NOMO-1 treated with DMSO at 0.1 percent for 48 hours (cell line): ENCODE measurements at regions not wholly inside any gene's neighbourhood (a gene's known extent, or its start where the extent isn't known, plus 50 kb on each side); places are given as distances from the start of the nearest gene placed in this dataset.

ENCODE experiments used
- DNase-seq: peaks from one replicate; lab custom pipeline; 2025; ENCODE audit not compliant: unreplicated experiment; lab: John Stamatoyannopoulos, UW

DNA sequence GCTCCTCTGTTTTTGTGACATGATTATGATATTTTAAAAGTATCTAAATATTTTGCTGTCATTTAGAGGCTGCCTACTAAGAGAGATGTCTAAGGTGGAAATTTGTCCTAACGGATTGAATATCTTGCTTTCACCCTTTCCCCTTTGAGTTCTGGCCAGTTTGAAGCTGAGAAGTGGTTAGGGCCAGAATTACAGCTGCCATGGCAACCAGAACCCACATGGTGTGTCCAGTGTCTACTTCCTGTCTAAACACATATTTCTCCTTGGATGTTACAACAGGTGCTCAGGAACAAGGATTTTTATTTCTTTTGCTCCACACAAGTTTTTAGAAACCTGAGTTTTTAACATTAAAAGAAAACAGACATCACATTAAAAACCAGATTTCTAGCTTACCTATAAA is 335.1 kb upstream of the OR4E1 start:
- DNase-seq = no peak

DNA sequence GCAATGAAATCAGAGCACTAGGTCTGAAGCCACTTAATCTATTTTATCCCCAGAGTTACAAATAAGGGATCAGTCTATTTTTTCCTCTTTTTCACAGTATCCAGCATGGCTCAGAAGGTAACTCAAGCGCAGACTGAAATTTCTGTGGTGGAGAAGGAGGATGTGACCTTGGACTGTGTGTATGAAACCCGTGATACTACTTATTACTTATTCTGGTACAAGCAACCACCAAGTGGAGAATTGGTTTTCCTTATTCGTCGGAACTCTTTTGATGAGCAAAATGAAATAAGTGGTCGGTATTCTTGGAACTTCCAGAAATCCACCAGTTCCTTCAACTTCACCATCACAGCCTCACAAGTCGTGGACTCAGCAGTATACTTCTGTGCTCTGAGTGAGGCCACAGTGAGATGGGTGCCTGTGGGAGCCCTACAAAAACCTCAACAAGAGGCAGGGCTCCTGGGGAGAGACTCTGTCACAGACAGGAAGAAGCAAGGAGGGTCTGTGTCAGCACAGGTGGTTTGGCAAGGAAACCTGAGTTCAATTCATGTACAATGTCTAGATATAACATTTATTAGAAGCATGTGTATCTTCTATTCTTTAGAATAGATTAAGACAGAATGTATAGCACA is 334.3 kb upstream of the OR4E1 start:
- no peak for DNase-seq

DNA sequence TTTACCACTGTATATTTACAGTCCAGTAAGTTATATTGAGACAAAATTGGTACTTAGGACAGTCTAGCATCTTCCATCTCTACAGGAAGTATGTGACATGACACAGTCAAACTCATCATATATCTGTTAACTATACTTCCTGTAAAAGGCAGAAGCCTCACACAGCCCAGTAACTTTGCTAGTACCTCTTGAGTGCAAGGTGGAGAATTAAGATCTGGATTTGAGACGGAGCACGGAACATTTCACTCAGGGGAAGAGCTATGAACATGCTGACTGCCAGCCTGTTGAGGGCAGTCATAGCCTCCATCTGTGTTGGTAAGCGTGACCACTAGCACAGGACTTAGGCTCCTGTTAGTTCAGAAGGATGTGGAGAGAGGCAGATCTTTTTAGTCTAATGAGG is 333.7 kb upstream of the OR4E1 start:
- DNase-seq = no peak

DNA sequence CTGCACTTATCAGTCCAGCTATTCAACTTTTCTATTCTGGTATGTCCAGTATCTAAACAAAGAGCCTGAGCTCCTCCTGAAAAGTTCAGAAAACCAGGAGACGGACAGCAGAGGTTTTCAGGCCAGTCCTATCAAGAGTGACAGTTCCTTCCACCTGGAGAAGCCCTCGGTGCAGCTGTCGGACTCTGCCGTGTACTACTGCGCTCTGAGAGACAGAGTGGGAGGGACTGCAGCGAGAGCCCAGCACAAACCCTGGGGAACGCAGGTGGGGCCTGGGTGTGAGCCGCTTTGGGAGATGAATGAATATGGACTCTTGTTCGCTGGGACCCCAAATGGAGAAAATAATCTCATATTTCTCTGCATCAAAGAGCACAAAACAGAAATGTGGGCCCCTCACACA is 329.8 kb upstream of the OR4E1 start:
- DNase-seq = no peak

DNA sequence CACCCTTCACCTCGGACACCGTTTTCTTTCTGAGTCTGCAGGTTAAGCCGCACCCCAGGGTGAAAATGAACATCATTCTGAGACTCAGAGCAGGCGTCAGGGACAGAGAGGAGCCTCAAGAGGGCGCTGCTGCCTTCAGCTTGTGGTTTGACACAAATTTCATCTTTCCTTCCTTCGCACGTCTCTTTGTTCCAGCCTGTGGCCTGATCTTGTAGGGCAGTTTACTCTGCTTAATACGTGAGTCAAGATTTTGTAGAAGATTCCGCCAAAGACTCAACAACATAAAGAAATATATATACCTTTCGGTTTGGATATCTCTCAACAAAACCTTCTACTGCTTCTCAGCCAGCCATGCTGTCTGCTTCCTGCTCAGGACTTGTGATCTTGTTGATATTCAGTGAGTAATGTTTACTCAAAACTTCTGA is 329.3 kb upstream of the OR4E1 start:
- DNase-seq = no peak

DNA sequence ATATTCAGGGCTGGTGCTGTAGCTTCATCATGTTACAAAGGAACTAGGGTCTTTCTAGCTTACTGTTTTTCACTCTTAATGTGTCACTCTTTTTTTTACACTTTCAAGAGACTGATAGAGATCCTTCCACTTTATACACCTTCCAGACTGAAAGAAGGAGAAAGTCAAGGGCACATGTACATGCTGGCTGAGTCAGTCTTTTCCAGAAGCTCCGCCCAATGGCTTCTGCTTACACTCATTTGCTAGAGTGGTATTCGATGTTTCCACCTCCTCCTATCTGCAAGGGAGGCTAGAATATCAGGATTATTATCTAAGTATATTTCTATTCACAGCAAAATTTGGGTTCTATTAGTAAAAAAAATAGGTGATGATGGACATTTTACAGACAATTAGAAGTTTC is 325.8 kb upstream of the OR4E1 start:
- DNase-seq = no peak

DNA sequence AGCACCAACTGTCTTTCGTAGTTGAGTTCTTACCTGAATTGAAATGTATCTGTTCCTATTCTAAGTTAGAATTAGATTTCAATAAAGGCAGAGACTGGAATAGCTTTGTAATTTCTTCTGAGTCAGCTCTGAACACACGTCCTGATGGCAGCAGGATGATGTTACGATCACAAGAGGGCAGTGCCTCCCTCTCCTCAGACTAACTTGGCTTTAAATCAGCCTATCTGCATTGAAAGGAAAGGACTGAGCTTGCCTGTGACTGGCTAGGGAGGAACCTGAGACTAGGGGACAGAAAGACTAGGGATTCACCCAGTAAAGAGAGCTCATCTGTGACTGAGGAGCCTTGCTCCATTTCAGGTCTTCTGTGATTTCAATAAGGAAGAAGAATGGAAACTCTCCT is 323.7 kb upstream of the OR4E1 start:
- DNase-seq = no peak

DNA sequence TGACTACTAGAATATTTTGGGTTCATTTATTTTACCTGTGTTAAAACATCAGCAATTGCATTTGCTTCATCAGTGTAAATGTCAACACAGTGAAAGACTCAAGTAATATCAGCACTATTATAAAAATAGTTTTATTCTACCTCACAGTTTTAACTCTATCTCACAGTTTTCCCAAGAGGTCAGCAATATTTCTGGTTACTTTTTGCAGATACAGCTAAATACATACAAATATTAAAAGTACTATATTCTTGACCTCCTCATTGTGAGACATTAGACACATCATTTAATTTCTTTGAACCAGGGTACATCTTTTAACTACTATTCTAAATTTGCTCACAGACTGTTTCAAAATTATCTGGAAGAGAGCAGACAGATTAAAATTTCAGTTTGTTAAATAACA is 321.7 kb upstream of the OR4E1 start:
- DNase-seq = no peak

DNA sequence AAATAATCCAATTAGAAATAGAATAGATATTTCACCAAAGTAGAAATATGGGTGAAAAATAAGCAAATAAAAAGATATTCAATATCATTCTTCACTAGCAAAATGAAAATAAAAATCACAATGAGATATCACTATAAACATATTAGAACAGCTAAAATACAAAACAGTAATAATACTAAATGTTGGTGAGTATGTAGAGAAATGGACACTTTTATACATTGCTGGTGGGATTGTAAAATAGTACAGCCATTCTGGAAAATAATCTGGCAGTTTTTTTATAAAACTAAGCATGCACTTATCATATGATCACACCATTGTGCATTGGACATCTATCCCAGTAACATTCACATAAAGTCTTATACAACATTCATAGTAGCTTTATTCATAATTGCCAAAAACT is 320.2 kb upstream of the OR4E1 start:
- DNase-seq = no peak

DNA sequence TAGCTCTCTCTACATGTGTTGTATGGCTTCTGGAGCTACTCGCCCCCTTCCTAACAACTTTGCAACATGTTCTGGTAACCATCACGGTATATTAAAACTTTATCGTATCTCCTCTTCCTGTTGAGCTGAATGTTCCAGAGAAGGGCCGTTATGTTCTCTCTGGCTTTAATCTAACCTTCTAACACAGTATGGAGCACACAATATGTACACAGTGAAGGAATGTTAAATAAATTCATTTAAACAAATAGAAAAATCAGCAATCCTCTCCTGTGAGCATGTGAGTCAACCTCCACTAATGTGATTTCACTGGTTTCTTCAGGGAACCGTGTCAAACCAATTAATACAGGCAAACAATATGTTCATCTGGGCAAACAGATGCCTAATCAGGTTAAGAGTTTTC is 319.5 kb upstream of the OR4E1 start:
- DNase-seq = no peak

DNA sequence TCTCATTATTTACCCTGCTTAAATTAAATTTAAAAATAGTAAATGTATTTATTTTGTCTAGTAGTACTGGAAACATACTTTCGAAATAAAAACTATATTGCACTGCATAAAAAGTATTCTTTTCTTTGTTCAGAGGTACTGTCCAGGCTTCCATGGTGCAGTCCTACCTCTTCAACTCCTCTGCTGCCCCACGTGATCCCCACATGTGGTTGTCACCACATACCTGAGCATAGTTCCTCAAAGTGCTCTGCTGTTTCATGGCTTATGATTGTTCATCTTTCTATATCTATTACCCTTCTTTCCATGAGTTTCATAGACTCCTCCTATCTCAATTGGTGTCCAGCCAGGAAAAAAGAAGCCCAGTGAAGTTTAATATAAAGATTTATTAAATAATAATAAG is 317.5 kb upstream of the OR4E1 start:
- DNase-seq = no peak

DNA sequence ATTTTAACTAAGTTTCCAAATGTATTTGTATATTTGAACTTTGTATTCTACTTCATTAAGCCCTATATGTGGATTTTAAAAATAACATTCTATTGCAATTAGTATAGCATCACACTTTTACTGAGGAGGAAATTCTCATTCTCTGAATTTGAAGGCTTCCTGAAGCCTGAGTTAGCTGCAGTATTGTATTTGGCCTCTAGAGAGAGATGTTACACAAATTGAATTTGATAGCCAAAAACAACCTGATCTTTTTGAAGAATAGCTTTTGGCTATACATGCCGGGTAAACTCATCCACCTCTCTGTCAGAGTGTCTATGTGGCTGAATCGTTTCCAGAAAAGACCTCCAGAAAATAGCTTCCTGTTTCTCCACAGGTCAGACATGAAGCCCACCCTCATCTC is 316.5 kb upstream of the OR4E1 start:
- DNase-seq = no peak

DNA sequence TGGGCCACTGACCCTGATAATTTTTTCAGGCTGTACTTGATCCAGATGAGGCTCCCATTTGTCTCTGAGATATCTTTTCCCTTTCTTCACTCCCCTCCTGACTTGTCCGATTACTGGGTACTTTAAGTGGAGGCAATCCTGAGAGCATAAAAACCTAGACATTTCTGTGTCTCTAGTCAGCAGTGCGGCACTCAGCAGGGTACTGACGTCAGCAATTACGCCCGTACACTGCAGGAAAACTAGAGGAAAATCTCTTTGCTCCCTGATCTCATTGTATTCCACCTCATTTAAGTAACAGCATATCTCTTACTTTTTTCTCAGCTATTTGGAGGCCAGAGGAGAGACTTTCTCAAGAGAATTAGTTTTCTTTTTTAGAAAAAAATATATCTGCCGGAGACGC is 315.5 kb upstream of the OR4E1 start:
- DNase-seq = no peak

DNA sequence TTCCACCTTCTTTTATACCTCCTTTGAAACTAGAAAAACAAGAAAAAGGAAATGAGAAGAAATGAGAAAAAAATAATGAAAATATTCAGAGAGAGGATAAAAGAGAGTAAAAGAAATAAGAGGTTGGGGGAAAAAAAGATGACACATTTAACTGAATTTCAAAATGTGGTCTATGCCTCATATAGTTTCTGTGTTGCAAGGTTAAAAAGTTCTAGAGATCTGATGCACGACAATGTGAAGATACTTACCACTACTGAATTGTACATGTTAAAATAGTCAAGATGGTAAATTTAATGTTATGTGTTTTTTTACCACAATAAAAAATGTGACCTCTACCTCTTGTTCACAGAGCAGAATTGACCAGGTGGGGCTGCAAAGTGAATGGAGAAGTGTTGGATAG is 314.8 kb upstream of the OR4E1 start:
- no peak for DNase-seq

DNA sequence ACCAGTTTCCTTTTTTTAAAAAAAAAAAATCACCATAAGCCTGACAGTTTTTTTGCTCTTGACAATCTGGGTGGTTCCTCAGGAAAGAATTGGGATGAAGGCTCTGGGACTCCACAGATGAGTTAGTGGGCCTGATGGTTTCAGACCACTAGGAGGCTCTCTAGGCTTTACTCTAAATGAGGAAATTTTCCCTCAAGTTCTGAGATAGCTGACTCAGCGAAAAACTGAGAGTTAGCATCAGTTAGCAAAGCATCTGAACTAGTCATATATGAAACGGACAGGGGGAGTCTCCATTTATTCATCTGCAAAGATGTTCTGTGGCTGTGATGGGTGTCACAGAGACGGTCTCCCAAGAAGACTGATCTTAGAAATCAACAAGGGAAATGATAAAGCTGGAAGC is 314.3 kb upstream of the OR4E1 start:
- DNase-seq = peak; percentile 30

DNA sequence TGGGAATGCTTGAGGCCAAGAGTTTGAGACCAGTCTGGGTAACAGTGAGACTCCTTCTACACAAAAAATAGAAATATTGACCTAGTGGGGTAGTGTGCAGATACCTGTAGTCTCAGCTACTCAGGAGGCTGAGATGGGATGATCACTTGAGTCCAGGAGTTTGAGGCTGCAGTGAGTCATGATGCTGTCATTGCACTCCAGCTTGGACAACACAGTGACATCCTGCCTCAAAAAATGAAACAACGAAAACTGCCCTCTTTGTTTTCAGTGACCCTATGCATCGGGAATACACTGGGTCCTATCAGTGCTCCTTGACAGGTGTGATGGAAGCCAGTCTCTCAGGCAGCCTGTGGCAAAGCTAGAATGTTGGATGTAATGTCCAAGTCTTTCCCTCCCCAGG is 311.5 kb upstream of the OR4E1 start:
- no peak for DNase-seq

DNA sequence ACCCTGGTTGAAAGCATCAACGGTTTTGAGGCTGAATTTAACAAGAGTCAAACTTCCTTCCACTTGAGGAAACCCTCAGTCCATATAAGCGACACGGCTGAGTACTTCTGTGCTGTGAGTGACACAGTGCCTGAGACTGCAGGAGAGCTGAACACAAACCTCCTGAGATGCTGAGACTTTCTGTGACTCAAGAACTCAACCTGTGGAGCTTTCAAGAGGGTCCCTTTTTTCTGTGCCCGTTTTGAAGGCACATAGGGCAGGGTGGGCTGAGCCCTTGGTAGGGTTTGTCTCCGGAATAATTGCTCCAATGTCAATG is 305.3 kb upstream of the OR4E1 start:
- no peak for DNase-seq

DNA sequence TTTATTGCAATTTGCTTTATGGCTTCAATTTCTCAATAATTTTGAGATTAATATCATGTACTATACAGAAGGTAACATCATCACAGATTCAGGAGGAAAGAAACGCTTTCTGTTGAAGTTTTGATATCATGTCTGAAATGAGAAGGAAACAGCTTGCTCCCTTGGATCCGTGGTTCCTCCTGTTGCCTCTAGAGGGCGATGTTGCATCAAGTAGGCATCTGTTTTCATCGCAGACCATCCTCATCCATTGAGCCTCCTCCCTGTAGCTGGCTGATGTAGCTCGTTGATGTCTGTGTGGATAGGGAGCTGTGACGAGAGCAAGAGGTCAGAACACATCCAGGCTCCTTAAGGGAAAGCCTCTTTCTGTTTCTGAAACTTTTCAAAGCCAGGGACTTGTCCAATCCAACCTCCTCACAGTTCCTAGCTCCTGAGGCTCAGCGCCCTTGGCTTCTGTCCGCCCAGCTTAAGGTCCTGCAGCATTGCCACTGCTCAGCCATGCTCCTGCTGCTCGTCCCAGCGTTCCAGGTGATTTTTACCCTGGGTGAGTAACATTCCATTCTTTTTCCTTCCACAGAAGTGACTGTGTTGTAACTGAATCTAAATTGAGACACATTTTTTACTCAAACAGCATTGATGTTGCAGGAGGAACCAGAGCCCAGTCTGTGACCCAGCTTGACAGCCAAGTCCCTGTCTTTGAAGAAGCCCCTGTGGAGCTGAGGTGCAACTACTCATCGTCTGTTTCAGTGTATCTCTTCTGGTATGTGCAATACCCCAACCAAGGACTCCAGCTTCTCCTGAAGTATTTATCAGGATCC is 304.8 kb upstream of the OR4E1 start:
- peak; percentile 28 for DNase-seq

DNA sequence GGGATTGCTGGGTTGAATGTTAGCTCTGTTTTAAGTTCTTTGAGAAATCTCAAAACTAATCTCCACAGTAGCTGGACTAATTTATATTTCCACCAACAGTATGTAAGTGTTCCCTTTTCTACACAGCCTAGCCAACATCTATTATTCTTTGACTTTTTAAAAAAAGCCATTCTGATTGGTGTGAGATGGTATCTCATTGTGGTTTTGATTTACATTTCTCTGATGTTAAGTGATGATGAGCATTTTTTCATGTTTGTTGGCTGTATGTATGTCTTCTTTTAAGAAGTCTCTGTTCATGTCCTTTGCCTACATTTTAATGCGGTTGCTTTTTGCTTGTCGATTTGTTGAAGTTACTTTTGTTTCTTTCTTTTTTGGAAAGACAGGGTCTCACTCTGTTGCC is 301.1 kb upstream of the OR4E1 start:
- DNase-seq = no peak

DNA sequence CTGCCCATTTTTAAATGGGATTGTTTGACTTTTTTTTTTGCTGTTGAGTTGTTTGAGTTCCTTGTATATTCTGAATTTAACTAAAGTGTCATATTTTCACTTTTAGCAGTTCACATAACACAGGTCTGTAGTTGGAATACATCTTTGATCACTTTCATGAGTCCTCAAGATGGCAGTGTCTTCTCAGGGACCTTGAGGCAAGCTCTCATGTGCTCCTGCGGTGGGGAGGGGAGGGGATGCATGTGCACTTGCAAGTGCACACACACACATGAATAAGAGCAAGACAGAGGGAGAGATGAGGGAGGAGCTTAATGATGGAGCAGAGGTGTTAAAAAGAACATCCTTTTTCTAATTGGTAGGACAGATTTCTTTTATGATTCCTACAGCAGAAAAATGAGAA is 291.4 kb upstream of the OR4E1 start:
- DNase-seq = no peak

DNA sequence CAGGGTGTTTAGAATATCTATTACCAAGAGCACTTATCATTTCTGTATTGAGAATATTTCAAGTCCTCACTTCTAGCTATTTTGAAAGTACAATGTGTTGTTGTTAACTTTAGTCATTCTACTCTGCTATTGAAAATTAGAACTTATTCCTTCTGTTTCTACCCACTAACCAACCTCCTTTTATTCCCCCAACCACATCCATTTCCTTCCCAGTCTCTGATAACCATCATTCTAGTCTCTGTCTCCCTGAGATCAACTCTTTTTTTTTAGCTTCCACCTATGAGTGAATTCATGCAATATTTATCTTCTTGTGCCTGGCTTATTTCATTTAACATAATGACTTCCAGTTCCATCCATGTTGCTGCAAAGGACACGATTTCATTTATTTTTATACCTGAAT is 290.6 kb upstream of the OR4E1 start:
- DNase-seq = no peak

DNA sequence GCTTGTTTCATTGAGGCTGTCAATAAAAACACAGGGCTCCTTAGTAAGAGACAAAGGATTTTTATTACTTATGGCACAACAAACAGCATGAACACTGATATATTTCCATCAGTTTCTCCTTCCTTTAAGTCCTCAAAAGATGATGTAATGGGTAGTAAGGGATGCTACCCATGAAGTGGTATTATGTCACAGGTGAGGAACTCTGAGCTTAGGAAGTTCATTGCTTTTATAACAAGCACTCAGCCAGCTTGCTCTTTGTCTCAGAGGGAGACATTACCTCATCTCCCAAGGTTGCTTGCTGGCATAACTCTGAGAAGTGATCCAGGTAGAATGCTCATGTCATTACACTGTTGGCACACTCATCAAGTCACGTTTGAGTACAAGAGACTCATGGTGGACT is 287.0 kb upstream of the OR4E1 start:
- no peak for DNase-seq

DNA sequence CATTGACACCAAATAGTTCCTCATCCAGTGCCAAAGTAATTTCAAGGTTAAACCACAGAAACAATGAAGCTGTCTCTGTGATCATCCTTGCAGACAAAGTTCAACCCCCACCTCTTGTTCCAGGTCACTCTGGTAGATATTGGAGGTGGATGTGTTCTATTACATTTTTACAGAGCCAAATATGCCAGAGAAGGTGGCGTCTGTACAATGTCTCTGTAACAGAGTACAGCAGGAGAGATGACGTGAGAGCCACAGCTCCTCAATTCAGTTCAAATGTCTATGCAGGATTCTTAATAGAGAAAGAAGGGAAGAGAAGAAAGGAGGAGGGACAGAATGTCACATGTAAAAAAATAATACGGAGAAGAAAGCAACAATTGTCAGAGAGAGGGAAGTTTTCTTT is 268.3 kb upstream of the OR4E1 start:
- DNase-seq = no peak
